ENCODE measurements at regions not wholly inside any gene's neighbourhood (a gene's known extent, or its start where the extent isn't known, plus 50 kb on each side); places are given as distances from the start of the nearest gene placed in this dataset.

DNA sequence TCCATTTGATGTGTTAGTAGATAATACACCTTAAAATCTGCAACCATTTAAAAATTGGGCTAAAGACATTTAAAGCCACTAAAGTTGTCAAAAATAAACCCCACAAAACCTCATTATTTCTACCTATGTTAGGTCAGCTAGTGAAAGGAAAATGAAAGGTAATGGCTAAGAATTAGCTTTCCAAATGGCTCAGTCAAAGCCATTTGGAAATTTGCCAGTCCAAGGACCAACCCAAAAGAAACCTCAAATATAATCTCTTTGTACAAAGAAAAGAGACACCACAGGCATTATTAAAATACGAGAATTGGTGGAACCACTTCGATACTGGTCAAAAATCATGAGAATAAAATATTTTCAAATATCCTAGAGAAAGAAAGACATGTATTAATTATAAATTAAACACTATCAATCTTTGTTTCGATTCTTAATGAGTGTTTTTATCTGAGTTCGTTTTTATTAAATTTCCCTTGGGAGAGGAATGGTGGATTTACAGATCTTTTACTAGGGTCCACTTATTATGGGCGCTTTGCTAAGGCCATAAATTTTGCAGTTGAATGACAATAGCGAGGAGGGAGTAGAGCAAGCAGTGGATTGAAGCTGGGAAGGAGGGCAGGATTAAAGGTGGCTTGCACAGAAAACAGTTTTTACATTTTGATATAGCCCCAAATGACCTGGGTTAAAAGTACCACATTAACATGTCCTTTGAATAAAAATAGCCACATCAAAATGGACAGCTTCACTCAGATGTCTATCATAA is 116.8 kb upstream of the SHB start:
- TF ChIP-seq, protein P1, sequence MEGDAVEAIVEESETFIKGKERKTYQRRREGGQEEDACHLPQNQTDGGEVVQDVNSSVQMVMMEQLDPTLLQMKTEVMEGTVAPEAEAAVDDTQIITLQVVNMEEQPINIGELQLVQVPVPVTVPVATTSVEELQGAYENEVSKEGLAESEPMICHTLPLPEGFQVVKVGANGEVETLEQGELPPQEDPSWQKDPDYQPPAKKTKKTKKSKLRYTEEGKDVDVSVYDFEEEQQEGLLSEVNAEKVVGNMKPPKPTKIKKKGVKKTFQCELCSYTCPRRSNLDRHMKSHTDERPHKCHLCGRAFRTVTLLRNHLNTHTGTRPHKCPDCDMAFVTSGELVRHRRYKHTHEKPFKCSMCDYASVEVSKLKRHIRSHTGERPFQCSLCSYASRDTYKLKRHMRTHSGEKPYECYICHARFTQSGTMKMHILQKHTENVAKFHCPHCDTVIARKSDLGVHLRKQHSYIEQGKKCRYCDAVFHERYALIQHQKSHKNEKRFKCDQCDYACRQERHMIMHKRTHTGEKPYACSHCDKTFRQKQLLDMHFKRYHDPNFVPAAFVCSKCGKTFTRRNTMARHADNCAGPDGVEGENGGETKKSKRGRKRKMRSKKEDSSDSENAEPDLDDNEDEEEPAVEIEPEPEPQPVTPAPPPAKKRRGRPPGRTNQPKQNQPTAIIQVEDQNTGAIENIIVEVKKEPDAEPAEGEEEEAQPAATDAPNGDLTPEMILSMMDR (IDR thresholded peaks at IDR 0.05; ENCODE audit: borderline replicate concordance, extremely low read depth, low read length, poor library complexity, severe bottlenecking) = no peak
- TF ChIP-seq EZH2 (IDR thresholded peaks at IDR 0.05; ENCODE audit: borderline replicate concordance, low read depth, low read length, severe bottlenecking) = no peak

Measured in DND-41 (cell line).